Activated CD8-positive, alpha-beta memory T cell treated with anti-CD3 and anti-CD28 coated beads, Interleukin-2, amount 10 ng/mL, durations not matched to agents 7 days and 5 days (primary cell): ENCODE measurements at regions not wholly inside any gene's neighbourhood (a gene's known extent, or its start where the extent isn't known, plus 50 kb on each side); places are given as distances from the start of the nearest gene placed in this dataset.
"Not testable (repeated sequence)": the region's sequence is repeated elsewhere in the genome, so short reads cannot be mapped to it uniquely, and the experiment has no call there.

Source experiments
- ATAC-seq: fragments of 150-1000 bp; cut with Tn5 transposase; one replicate; pipeline ENCODE4 v1.10.0; 2021; ENCODE audit warnings: moderate library complexity
- CTCF ChIA-PET: fragments of 350-600 bp; sonication (Branson Sonifier 250); formaldehyde crosslinking; loops from one replicate; lab custom pipeline; 2021; ENCODE audit warnings: antibody characterized with exemption; lab: Charles Lee
- DNase-seq: peaks from one replicate; pipeline ENCODE4 v3.0.0-alpha.2; 2020
- H3K27ac Mint-ChIP-seq: one replicate; pipeline ENCODE4 v1.8.0; 2021; ENCODE audit warnings: mild to moderate bottlenecking, mixed read lengths
- H3K27me3 Mint-ChIP-seq: one replicate; pipeline ENCODE4 v1.8.0; 2021; ENCODE audit warnings: mixed read lengths
- H3K36me3 Mint-ChIP-seq: one replicate; pipeline ENCODE4 v1.8.0; 2021; ENCODE audit warnings: mild to moderate bottlenecking, mixed read lengths
- H3K4me1 Mint-ChIP-seq: one replicate; pipeline ENCODE4 v1.8.0; 2021; ENCODE audit warnings: mixed read lengths
- H3K4me3 Mint-ChIP-seq: one replicate; pipeline ENCODE4 v1.8.0; 2021; ENCODE audit warnings: mild to moderate bottlenecking, moderate library complexity, mixed read lengths
- H3K9me3 Mint-ChIP-seq: one replicate; pipeline ENCODE4 v1.8.0; 2022; ENCODE audit warnings: low read depth, mixed read lengths

DNA sequence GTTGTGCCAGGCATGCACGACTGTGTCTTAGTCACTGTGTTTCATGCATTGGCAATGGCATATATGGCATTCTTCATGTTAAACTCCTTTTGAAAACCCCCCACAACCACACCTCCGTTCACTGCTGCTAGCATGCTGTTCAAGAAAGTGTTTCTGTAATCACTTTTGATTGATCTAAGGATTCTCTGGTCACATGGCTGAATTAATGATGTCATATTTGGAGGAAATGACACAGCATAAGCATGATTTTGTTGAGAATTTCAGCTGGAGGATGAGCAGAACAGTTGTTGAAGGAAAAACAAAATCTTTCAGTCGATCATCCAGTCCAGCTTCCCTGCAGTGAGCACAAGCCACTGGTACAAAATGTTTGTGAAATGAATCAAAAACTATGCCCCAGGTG, 203.5 kb upstream of the ECI2 start:
- no peaks in the 10 kb centered on the region for H3K36me3 Mint-ChIP-seq
- CTCF ChIA-PET: no interaction called here
- no peak for ATAC-seq
- H3K4me1 Mint-ChIP-seq: no peaks in the 10 kb centered on the region
- no peak overlapping the region for H3K27ac Mint-ChIP-seq
- no peak overlapping the region for H3K4me3 Mint-ChIP-seq
- H3K9me3 Mint-ChIP-seq: no peaks in the 10 kb centered on the region
- H3K27me3 Mint-ChIP-seq: peaks cover 21% of the 10 kb centered on the region
- no peak for DNase-seq

DNA sequence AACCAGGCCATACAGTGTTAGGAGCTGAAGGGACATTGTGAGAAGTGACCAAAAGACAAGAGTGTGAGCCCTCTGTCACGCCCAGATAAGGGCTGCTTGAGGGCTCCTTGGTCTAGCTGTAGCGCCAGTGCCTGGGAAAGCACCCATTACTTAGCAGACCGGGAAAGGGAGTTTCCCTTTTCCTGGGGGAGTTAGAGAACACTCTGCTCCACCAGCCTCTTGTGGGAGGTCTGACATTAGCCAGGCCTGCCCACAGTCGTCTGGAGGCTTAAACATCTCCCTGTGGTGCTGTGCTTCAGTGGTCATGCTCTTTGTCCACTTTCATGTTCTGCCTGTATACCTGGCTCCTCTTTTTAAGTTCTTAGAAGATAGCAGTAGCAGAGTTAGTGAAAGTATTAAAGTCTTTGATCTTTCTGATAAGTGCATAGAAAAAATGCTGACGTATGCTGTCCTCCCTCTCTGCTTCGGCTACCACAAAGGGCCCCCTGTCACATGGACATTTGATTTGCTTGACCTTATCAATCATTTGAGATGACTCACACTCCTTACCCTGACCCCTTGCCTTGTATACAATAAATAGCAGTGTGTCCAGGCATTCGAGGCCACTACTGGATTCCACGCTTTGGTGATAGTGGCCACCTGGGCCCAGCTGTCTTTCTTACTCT, 201.5 kb upstream of the ECI2 start:
- no peak overlapping the region for H3K27ac Mint-ChIP-seq
- DNase-seq: no peak
- no peaks in the 10 kb centered on the region for H3K36me3 Mint-ChIP-seq
- CTCF ChIA-PET: no interaction called here
- H3K4me3 Mint-ChIP-seq: no peak overlapping the region
- peaks cover 14% of the 10 kb centered on the region for H3K27me3 Mint-ChIP-seq
- H3K9me3 Mint-ChIP-seq: no peaks in the 10 kb centered on the region
- ATAC-seq: no peak
- no peaks in the 10 kb centered on the region for H3K4me1 Mint-ChIP-seq

DNA sequence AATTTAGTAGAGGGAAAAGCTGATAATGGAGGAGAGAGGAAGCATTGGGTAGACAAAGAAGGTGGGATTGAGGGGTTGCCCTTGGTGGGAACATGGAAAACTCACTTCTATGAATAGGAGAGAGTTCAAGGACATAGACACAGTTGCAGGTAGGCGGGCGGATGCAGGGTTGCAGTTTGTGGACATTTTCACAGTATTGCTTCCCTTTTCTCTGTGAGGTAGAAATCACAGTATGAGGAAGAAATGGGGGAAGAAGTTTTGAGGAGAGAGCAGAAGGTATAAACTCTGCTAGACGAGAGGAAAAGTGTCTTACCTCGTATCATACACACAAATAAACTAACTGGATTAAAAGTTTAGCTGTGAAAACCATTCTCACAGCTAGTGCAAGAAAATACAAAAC, 200.7 kb upstream of the ECI2 start:
- ATAC-seq (no peak), DNase-seq (no peak)
- Mint-ChIP-seq H3K27ac (no peak overlapping the region), H3K27me3 (peaks cover 14% of the 10 kb centered on the region), H3K9me3 (no peaks in the 10 kb centered on the region), H3K4me1 (no peaks in the 10 kb centered on the region), H3K36me3 (no peaks in the 10 kb centered on the region), H3K4me3 (no peak overlapping the region)
- CTCF ChIA-PET: no interaction called here

DNA sequence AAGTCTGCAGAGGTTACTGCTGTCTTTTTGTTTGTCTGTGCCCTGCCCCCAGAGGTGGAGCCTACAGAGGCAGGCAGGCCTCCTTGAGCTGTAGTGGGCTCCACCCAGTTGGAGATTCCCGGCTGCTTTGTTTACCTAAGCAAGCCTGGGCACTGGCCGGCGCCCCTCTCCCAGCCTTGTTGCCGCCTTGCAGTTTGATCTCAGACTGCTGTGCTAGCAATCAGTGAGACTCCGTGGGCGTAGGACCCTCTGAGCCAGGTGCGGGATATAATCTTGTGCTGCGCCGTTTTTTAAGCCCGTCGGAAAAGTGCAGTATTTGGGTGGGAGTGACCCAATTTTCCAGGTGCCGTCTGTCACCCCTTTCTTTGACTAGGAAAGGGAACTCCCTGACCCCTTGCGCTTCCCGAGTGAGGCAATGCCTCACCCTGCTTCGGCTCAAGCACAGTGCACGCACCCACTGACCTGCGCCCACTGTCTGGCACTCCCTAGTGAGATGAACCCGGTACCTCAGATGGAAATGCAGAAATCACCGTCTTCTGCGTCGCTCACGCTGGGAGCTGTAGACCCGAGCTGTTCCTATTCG, 198.9 kb upstream of the ECI2 start:
- H3K4me1 Mint-ChIP-seq, H3K36me3 Mint-ChIP-seq, H3K27ac Mint-ChIP-seq, H3K9me3 Mint-ChIP-seq, ATAC-seq, H3K4me3 Mint-ChIP-seq, CTCF ChIA-PET, H3K27me3 Mint-ChIP-seq, DNase-seq: not testable (repeated sequence)

DNA sequence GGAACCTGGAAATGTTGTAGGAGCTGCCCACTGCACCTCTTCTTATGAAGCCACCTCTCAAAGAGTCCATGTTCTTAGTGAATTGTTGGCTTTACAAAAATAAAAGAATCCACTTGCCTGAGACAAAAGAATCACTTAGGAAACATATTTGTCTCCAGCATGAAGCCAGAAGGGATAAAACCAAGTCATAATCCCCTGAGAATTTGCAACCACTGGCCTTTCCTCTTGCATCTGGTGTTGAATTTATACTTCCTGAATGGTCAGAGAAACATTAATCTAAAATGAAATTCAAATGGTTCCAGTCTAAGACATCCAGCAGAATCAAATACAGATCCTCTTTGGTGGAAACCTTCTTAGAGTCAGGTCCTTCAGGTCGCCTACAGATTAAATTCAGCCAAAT, 192.5 kb upstream of the ECI2 start:
- DNase-seq (no peak), ATAC-seq (no peak)
- CTCF ChIA-PET: no interaction called here
- no peaks in the 10 kb centered on the region for H3K4me1 Mint-ChIP-seq
- H3K27me3 Mint-ChIP-seq: no peaks in the 10 kb centered on the region
- H3K27ac Mint-ChIP-seq: no peak overlapping the region
- no peaks in the 10 kb centered on the region for H3K9me3 Mint-ChIP-seq
- no peaks in the 10 kb centered on the region for H3K36me3 Mint-ChIP-seq
- H3K4me3 Mint-ChIP-seq: no peak overlapping the region

DNA sequence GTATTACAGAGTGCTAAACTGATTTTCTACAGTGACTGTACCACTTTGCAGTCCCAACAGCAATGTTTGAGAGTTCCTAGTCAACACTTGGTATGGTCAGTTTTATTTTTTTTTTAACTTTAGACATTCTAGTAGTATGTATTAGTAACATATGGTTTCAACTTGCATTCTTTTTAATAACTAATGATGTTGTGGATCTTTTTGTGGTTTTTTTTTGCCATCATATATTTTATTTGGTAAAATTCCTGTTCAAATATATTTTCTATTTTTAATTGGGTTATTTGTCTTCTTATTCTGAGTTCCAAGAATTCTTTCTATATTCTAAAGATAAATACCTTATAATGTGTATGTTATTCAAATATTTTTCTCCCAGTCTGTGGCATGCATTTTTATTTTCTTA, 189.4 kb upstream of the ECI2 start:
- Mint-ChIP-seq H3K27me3 (peaks cover 7% of the 10 kb centered on the region), H3K4me3 (no peak overlapping the region), H3K36me3 (no peaks in the 10 kb centered on the region), H3K9me3 (no peaks in the 10 kb centered on the region), H3K4me1 (no peaks in the 10 kb centered on the region), H3K27ac (no peak overlapping the region)
- no peak for DNase-seq
- ATAC-seq: no peak
- CTCF ChIA-PET: no interaction called here

DNA sequence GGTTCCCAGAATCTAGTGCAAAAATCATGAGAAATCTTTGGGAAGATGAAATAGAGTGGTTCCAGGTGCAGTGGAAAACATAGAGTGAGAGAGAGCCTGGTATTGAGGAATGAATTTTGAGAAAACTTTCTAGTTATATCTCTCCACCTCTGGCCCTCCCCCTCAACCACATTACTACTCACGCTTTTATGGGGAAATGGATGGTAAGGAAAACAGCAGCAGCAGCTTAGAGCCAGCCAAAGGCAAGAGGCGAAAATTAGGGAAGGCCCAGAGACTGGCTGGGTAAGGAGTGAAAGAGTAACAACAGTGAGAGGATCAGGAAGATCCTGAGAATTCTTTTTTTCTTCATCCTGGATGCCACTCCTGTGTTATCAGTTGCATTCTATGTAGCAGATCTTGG, 187.9 kb upstream of the ECI2 start:
- Mint-ChIP-seq H3K36me3 (no peaks in the 10 kb centered on the region), H3K4me3 (no peak overlapping the region), H3K27ac (no peak overlapping the region), H3K27me3 (peaks cover 11% of the 10 kb centered on the region), H3K4me1 (no peaks in the 10 kb centered on the region), H3K9me3 (no peaks in the 10 kb centered on the region)
- no peak for ATAC-seq
- DNase-seq: no peak
- CTCF ChIA-PET: no interaction called here

DNA sequence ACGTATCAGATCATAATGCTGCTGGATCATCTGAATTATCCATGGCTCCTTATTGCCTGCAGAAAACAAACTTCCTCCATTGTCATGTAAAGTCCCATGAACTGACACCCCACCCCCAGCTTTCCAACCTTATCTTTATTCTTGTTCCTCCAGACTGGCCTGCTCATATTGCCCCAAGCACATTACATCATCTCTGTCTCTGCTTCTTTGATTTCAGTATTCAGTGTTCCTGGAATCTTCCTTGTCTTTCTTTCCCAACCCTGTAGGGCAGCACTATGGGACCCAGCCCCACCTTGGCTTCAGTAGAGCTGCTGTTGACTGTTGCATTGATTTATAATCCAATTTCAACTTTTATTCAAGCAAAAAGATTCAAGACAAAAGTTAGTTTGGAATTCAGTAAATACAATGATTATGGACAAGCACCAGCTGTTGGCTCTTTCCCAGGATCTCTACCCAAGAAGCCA, 187.5 kb upstream of the ECI2 start:
- CTCF ChIA-PET: no interaction called here
- Mint-ChIP-seq H3K27ac (no peak overlapping the region), H3K27me3 (peaks cover 11% of the 10 kb centered on the region), H3K4me1 (no peaks in the 10 kb centered on the region), H3K9me3 (no peaks in the 10 kb centered on the region), H3K4me3 (no peak overlapping the region), H3K36me3 (no peaks in the 10 kb centered on the region)
- no peak for ATAC-seq
- no peak for DNase-seq

DNA sequence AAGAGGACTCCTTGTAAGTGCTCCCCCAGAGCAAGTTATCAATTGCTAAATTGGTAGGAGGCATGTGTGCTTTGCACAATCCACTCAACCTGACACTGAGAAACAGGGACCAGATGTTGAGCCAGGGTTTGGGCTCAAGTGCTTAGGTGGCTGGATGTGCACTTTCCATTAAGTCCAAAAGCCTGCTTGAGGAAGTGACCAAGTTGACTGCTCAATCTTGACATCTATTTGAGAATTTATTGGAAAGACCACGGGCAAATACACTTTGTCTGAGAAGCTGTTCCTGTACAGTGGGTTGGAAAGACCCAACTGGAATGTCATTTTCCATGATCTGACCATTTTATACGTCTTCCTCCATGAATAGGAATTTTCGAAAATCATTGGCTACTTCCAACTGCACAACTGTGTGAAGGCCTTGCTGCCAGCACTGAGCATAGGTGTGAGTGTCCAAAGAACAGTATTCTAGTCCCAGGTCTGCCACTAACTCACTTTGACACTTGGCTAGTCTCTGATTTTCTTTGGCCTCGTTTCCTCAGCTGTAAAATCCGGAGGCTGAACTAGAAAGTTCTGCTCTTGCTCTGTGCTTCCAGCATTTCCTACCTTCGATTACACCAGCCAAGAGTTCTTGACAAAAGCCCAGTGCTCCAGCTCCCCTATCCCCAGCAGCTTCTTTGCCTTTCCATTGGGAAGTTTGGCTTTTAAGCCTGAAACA, 186.9 kb upstream of the ECI2 start:
- Mint-ChIP-seq H3K4me3 (no peak overlapping the region), H3K27me3 (peaks cover 11% of the 10 kb centered on the region)

DNA sequence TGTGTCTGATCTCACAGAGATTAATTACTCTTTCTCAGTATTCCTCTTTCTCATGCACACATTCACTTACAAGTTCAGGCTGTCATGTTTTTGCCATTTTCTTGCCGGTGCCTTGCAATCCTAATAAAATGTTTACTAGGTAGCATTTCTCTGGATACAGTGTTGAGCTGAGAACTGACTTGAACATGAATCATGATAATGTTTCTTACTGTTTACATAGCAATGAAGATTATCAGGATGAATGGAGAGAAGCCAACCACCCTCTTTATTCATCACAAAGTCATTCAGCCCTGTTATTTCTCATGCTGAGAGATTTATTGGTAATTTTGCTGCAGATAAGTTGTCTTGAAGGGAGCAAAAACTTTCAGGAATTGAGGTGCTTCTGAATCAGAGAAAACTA, 185.5 kb upstream of the ECI2 start:
- ATAC-seq: no peak
- CTCF ChIA-PET: no interaction called here
- H3K36me3 Mint-ChIP-seq: no peaks in the 10 kb centered on the region

More for the DNA sequence above, 186.9 kb upstream of the ECI2 start:
- H3K27ac Mint-ChIP-seq: no peak overlapping the region
- ATAC-seq (no peak), DNase-seq (no peak)
- H3K9me3 Mint-ChIP-seq: no peaks in the 10 kb centered on the region
- CTCF ChIA-PET: no interaction called here
- H3K4me1 Mint-ChIP-seq: no peaks in the 10 kb centered on the region
- H3K36me3 Mint-ChIP-seq: no peaks in the 10 kb centered on the region

DNA sequence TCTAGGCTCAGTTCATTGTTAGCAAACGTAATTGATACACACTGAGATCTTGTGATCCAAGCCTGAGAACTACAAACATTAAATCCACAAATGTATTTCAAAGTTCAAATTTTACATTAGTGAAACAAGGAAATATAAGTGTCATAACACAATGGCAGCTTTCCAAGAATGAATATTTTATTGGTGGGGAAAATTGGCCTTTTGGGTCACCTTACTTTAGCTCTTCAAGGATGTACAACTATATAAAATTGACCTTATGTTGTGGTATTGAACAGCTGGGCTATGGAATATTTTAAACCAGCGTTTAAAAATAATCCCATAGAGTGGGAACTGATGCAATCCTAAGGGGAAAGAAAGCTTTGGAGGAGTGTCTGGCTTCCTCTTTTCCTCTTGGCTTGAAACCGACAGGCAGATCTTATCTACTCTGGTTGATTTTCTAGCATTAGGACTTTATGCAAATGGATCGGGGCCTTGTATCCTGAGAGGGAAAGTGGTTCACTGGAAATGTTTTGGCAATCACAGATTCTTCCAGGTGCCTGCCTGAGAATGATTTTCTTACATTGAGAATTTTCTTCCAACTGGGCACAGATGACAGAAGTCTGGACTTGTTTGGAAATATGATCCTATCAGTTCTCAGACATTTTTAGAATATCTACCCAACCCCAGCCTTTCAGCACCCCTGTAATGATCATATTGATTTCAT, 184.8 kb upstream of the ECI2 start:
- DNase-seq: no peak

More for the DNA sequence above, 185.5 kb upstream of the ECI2 start:
- Mint-ChIP-seq H3K4me3 (no peak overlapping the region), H3K27me3 (peaks cover 13% of the 10 kb centered on the region), H3K4me1 (no peaks in the 10 kb centered on the region), H3K27ac (no peak overlapping the region), H3K9me3 (no peaks in the 10 kb centered on the region)
- DNase-seq: no peak

DNA sequence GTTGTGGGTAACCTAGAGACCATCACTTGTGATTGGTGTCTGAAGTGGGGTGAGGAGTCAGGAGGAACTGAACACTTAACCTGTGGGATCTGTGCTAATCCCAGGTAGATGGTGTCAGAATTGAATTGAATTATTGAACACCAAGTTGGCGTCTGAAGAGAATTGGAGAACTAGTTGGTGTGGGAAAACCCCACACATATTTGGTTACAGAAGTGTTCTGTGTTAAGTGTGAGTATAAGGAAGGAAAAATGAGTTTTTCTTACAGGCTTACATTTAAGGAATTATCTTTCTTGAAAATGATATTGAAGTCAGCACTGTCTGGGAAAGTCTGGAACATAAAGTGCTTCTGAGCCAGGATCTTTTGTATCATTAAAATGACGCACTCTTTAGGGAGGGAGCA, 182.9 kb upstream of the ECI2 start:
- Mint-ChIP-seq H3K4me3 (no peak overlapping the region), H3K27ac (no peak overlapping the region), H3K9me3 (no peaks in the 10 kb centered on the region), H3K4me1 (no peaks in the 10 kb centered on the region), H3K27me3 (peaks cover 13% of the 10 kb centered on the region), H3K36me3 (no peaks in the 10 kb centered on the region)
- CTCF ChIA-PET: no interaction called here
- DNase-seq (no peak), ATAC-seq (no peak)

More for the DNA sequence above, 184.8 kb upstream of the ECI2 start:
- H3K36me3 Mint-ChIP-seq: no peaks in the 10 kb centered on the region
- H3K4me3 Mint-ChIP-seq: no peak overlapping the region
- no peaks in the 10 kb centered on the region for H3K9me3 Mint-ChIP-seq
- CTCF ChIA-PET: no interaction called here
- H3K4me1 Mint-ChIP-seq: no peaks in the 10 kb centered on the region
- peaks cover 13% of the 10 kb centered on the region for H3K27me3 Mint-ChIP-seq
- H3K27ac Mint-ChIP-seq: no peak overlapping the region
- ATAC-seq: no peak

DNA sequence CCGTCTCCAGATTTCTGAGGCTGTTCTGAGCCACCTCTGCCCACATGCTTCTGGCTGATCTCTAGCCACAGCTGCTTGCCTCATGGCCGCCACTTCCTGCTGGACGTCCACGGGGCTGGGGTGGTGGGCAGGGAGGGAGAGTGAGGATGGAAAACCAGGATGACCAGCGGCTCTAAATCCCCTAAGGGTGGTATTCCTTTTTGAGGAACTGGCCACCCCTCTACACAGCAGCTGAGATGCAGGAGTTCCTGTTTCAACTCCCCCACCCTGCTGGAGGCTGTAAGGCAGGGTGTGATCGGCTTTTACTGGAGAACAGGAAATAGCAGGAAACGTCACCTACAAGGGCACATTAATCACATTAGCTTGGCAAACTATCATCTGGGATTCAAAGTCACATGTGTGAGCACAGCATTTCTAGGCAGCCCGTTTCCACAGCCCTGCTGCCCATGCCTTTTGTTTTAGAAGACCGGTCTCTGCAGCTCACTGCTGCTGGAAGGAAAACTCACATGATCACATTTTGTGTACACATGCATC, 181.6 kb upstream of the ECI2 start:
- CTCF ChIA-PET: no interaction called here
- H3K36me3 Mint-ChIP-seq: no peaks in the 10 kb centered on the region
- H3K4me3 Mint-ChIP-seq: no peak overlapping the region
- H3K4me1 Mint-ChIP-seq: no peaks in the 10 kb centered on the region
- DNase-seq (no peak), ATAC-seq (no peak)
- peaks cover 13% of the 10 kb centered on the region for H3K27me3 Mint-ChIP-seq
- H3K27ac Mint-ChIP-seq: no peak overlapping the region
- H3K9me3 Mint-ChIP-seq: no peaks in the 10 kb centered on the region
